HFFc6 (cell line): ENCODE measurements at regions not wholly inside any gene's neighbourhood (a gene's known extent, or its start where the extent isn't known, plus 50 kb on each side); places are given as distances from the start of the nearest gene placed in this dataset.

Experiments used
- DNase-seq: peaks from one replicate; pipeline ENCODE4 v3.0.0-alpha.2; 2018
- H3K27ac Mint-ChIP-seq: 2 replicates; pipeline ENCODE4 v1.8.0; 2020; ENCODE audit warnings: mild to moderate bottlenecking, mixed read lengths
- H3K27me3 Mint-ChIP-seq: 2 replicates; pipeline ENCODE4 v1.8.0; 2021; ENCODE audit warnings: mild to moderate bottlenecking, moderate library complexity, mixed read lengths; ENCODE audit not compliant: insufficient read depth
- H3K36me3 Mint-ChIP-seq: 2 replicates; pipeline ENCODE4 v1.8.0; 2021; ENCODE audit warnings: low read depth, mixed read lengths
- H3K4me1 Mint-ChIP-seq: 2 replicates; pipeline ENCODE4 v1.8.0; 2020; ENCODE audit warnings: low read depth, mixed read lengths
- H3K4me3 Mint-ChIP-seq: 2 replicates; pipeline ENCODE4 v1.8.0; 2020; ENCODE audit warnings: mild to moderate bottlenecking, moderate library complexity, mixed read lengths
- H3K9me3 Mint-ChIP-seq: 2 replicates; pipeline ENCODE4 v1.8.0; 2020; ENCODE audit warnings: mild to moderate bottlenecking, mixed read lengths
- CTCF ChIP-seq: fragments of 200-600 bp; sonication (generic); IDR thresholded peaks from 2 replicates; pipeline ENCODE4 v1.5.0; 2021; ENCODE audit warnings: antibody characterized with exemption, mild to moderate bottlenecking

- Mint-ChIP-seq H3K36me3 (peaks cover 17% of the 10 kb centered on the region; the same call in 1 of the 2 replicates), H3K27ac (peak overlapping the region; percentile 25; the same call in 1 of the 2 replicates), H3K27me3 (peaks cover 3% of the 10 kb centered on the region; the same call in 1 of the 2 replicates), H3K9me3 (no peaks in the 10 kb centered on the region), H3K4me3 (no peak overlapping the region), H3K4me1 (peaks cover 48% of the 10 kb centered on the region)
- no peak for TF ChIP-seq CTCF
- DNase-seq = no peak
Observed at GRCh38 chr2:120897399-120897798, 161.7 kb downstream of the GLI2 start.

GRCh38 chr2:120898496-120898895 lies 162.8 kb downstream of the GLI2 start:
- no peak overlapping the region for H3K27ac Mint-ChIP-seq
- peaks cover 8% of the 10 kb centered on the region for H3K27me3 Mint-ChIP-seq
- no peak for TF ChIP-seq CTCF
- DNase-seq = no peak
- peaks cover 44% of the 10 kb centered on the region for H3K4me1 Mint-ChIP-seq
- H3K4me3 Mint-ChIP-seq = no peak overlapping the region
- H3K36me3 Mint-ChIP-seq = peaks cover 12% of the 10 kb centered on the region
- no peaks in the 10 kb centered on the region for H3K9me3 Mint-ChIP-seq

GRCh38 chr2:120898961-120899750 lies 163.5 kb downstream of the GLI2 start:
- peaks cover 12% of the 10 kb centered on the region for H3K36me3 Mint-ChIP-seq
- H3K4me1 Mint-ChIP-seq = peaks cover 39% of the 10 kb centered on the region
- no peak overlapping the region for H3K4me3 Mint-ChIP-seq

GRCh38 chr2:120899771-120900170 lies 164.1 kb downstream of the GLI2 start:
- no peak for TF ChIP-seq CTCF
- no peak for DNase-seq
- no peak overlapping the region for H3K27ac Mint-ChIP-seq
- peaks cover 6% of the 10 kb centered on the region for H3K27me3 Mint-ChIP-seq
- H3K4me1 Mint-ChIP-seq = peaks cover 43% of the 10 kb centered on the region
- H3K36me3 Mint-ChIP-seq = peaks cover 12% of the 10 kb centered on the region
- no peaks in the 10 kb centered on the region for H3K9me3 Mint-ChIP-seq
- H3K4me3 Mint-ChIP-seq = no peak overlapping the region

More at GRCh38 chr2:120898961-120899750, 163.5 kb downstream of the GLI2 start:
- DNase-seq = no peak
- H3K27me3 Mint-ChIP-seq = peaks cover 6% of the 10 kb centered on the region
- TF ChIP-seq CTCF = no peak
- H3K9me3 Mint-ChIP-seq = no peaks in the 10 kb centered on the region
- no peak overlapping the region for H3K27ac Mint-ChIP-seq

GRCh38 chr2:120901201-120901600 lies 165.5 kb downstream of the GLI2 start:
- Mint-ChIP-seq H3K36me3 (peaks cover 12% of the 10 kb centered on the region), H3K4me3 (no peak overlapping the region), H3K4me1 (peaks cover 40% of the 10 kb centered on the region), H3K27ac (no peak overlapping the region), H3K27me3 (peaks cover 6% of the 10 kb centered on the region), H3K9me3 (no peaks in the 10 kb centered on the region)
- TF ChIP-seq CTCF = no peak
- no peak for DNase-seq
